ENCODE measurements at regions not wholly inside any gene's neighbourhood (a gene's known extent, or its start where the extent isn't known, plus 50 kb on each side); places are given as distances from the start of the nearest gene placed in this dataset.

GRCh38 chr18:41501848-41502247 lies 453.2 kb upstream of the PIK3C3 start:
- TF ChIP-seq FOXP2 (optimal IDR thresholded peaks at IDR 0.05; ENCODE audit: borderline replicate concordance, extremely low read depth, extremely low read length, insufficient read depth) (no peak), POLR2AphosphoS5 (IDR thresholded peaks at IDR 0.05; ENCODE audit: low read depth, low read length) (no peak), REST (IDR thresholded peaks at IDR 0.05; ENCODE audit: insufficient read depth in 1 of 2, low read depth in 2 of 2, low read length in 2 of 2) (no peak), SIN3A (IDR thresholded peaks at IDR 0.05; ENCODE audit: borderline replicate concordance, insufficient read depth, low read length) (no peak), TAF1 (IDR thresholded peaks at IDR 0.05; ENCODE audit: borderline replicate concordance, insufficient read depth, low read length) (no peak)

GRCh38 chr18:41499345-41499744 lies 455.7 kb upstream of the PIK3C3 start:
- TF ChIP-seq SIN3A (IDR thresholded peaks at IDR 0.05; ENCODE audit: borderline replicate concordance, insufficient read depth, low read length), result no peak
- no peak for TF ChIP-seq REST (IDR thresholded peaks at IDR 0.05; ENCODE audit: insufficient read depth in 1 of 2, low read depth in 2 of 2, low read length in 2 of 2)
- TF ChIP-seq POLR2AphosphoS5 (IDR thresholded peaks at IDR 0.05; ENCODE audit: low read depth, low read length), result no peak
- TF ChIP-seq FOXP2 (optimal IDR thresholded peaks at IDR 0.05; ENCODE audit: borderline replicate concordance, extremely low read depth, extremely low read length, insufficient read depth), result no peak
- no peak for TF ChIP-seq TAF1 (IDR thresholded peaks at IDR 0.05; ENCODE audit: borderline replicate concordance, insufficient read depth, low read length)

GRCh38 chr18:41490861-41491260 lies 464.2 kb upstream of the PIK3C3 start:
- TF ChIP-seq TAF1 (IDR thresholded peaks at IDR 0.05; ENCODE audit: borderline replicate concordance, insufficient read depth, low read length), result no peak
- TF ChIP-seq SIN3A (IDR thresholded peaks at IDR 0.05; ENCODE audit: borderline replicate concordance, insufficient read depth, low read length), result no peak
- no peak for TF ChIP-seq FOXP2 (optimal IDR thresholded peaks at IDR 0.05; ENCODE audit: borderline replicate concordance, extremely low read depth, extremely low read length, insufficient read depth)
- no peak for TF ChIP-seq REST (IDR thresholded peaks at IDR 0.05; ENCODE audit: insufficient read depth in 1 of 2, low read depth in 2 of 2, low read length in 2 of 2)
- TF ChIP-seq POLR2AphosphoS5 (IDR thresholded peaks at IDR 0.05; ENCODE audit: low read depth, low read length), result no peak

- no peak for TF ChIP-seq FOXP2 (optimal IDR thresholded peaks at IDR 0.05; ENCODE audit: borderline replicate concordance, extremely low read depth, extremely low read length, insufficient read depth)
Measured at GRCh38 chr18:41486575-41486974, 468.5 kb upstream of the PIK3C3 start.

- TF ChIP-seq SIN3A (IDR thresholded peaks at IDR 0.05; ENCODE audit: borderline replicate concordance, insufficient read depth, low read length) (no peak), REST (IDR thresholded peaks at IDR 0.05; ENCODE audit: insufficient read depth in 1 of 2, low read depth in 2 of 2, low read length in 2 of 2) (no peak)
Measured at GRCh38 chr18:41484069-41484468, 471.0 kb upstream of the PIK3C3 start.

All from PFSK-1 (cell line).